ENCODE measurements at regions not wholly inside any gene's neighbourhood (a gene's known extent, or its start where the extent isn't known, plus 50 kb on each side); places are given as distances from the start of the nearest gene placed in this dataset.

DNA sequence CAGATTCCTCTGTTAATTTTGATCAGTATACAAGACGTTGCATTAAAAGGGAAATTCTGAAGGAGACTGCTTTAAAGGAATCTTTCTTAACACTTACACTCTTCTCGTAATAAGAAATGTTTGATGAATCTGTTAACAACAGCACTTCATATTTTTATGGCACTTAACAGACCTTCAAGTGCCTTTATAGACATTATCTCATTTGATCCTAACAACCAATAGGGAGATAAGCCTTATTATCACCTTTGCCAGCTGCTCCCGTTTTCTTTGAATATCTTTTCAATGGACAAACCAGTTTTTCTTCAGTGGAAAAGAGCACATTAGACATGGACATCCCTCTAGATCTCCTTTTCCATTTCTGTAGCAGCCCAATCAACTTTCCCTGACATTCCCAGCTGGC lies 653.0 kb upstream of the FAM98A start:
- no peaks in the 10 kb centered on the region for H3K36me3 ChIP-seq (ENCODE audit: insufficient read depth, low read length, poor library complexity, severe bottlenecking)
- CTCF ChIA-PET, result no interaction called here
- POLR2A ChIA-PET (ENCODE audit: low non-redundant PET), result no interaction called here

GRCh38 chr2:34251578-34251977 lies 652.5 kb upstream of the FAM98A start:
- ChIA-PET CTCF (no interaction called here), POLR2A (ENCODE audit: low non-redundant PET) (no interaction called here)
- Histone ChIP-seq H3K4me3 (ENCODE audit: low read depth, low read length, poor library complexity, severe bottlenecking) (no peak overlapping the region), H3K9me3 (ENCODE audit: low read depth, low read length, poor library complexity, severe bottlenecking) (no peaks in the 10 kb centered on the region), H3K36me3 (ENCODE audit: insufficient read depth, low read length, poor library complexity, severe bottlenecking) (no peaks in the 10 kb centered on the region), H3K27me3 (replicated peaks; ENCODE audit: insufficient read depth, low read depth, low read length, poor library complexity) (no peaks in the 10 kb centered on the region), H3K4me1 (ENCODE audit: insufficient read depth, low read length, poor library complexity, severe bottlenecking) (no peaks in the 10 kb centered on the region), H3K27ac (ENCODE audit: low read depth, low read length, poor library complexity, severe bottlenecking) (no peak overlapping the region)
- BruUV-seq (replicated peaks), result no TSS peak
- TF ChIP-seq CTCF (conservative IDR thresholded peaks at IDR 0.05; ENCODE audit: low read depth, low read length) (no peak), EZH2 (IDR thresholded peaks at IDR 0.05; ENCODE audit: borderline replicate concordance, low read depth, low read length, poor library complexity, severe bottlenecking) (no peak)
- intact Hi-C loops (cut with micrococcal nuclease; ENCODE audit: unreplicated experiment), result no loop called here
- no peak for DNase-seq (ENCODE audit: low spot score)

More for the DNA sequence above, 653.0 kb upstream of the FAM98A start:
- H3K27me3 ChIP-seq (replicated peaks; ENCODE audit: insufficient read depth, low read depth, low read length, poor library complexity), result no peaks in the 10 kb centered on the region
- DNase-seq (ENCODE audit: low spot score), result no peak
- H3K27ac ChIP-seq (ENCODE audit: low read depth, low read length, poor library complexity, severe bottlenecking), result no peak overlapping the region
- BruUV-seq (replicated peaks), result no TSS peak
- no peak overlapping the region for H3K4me3 ChIP-seq (ENCODE audit: low read depth, low read length, poor library complexity, severe bottlenecking)
- H3K4me1 ChIP-seq (ENCODE audit: insufficient read depth, low read length, poor library complexity, severe bottlenecking), result no peaks in the 10 kb centered on the region
- H3K9me3 ChIP-seq (ENCODE audit: low read depth, low read length, poor library complexity, severe bottlenecking), result no peaks in the 10 kb centered on the region
- TF ChIP-seq CTCF (conservative IDR thresholded peaks at IDR 0.05; ENCODE audit: low read depth, low read length), result no peak
- TF ChIP-seq EZH2 (IDR thresholded peaks at IDR 0.05; ENCODE audit: borderline replicate concordance, low read depth, low read length, poor library complexity, severe bottlenecking), result no peak
- intact Hi-C loops (cut with micrococcal nuclease; ENCODE audit: unreplicated experiment), result no loop called here

- H3K4me1 ChIP-seq (ENCODE audit: insufficient read depth, low read length, poor library complexity, severe bottlenecking), result no peaks in the 10 kb centered on the region
- no peak for DNase-seq (ENCODE audit: low spot score)
- no peak overlapping the region for H3K4me3 ChIP-seq (ENCODE audit: low read depth, low read length, poor library complexity, severe bottlenecking)
- TF ChIP-seq CTCF (conservative IDR thresholded peaks at IDR 0.05; ENCODE audit: low read depth, low read length) (no peak), EZH2 (IDR thresholded peaks at IDR 0.05; ENCODE audit: borderline replicate concordance, low read depth, low read length, poor library complexity, severe bottlenecking) (no peak)
- ChIA-PET CTCF (no interaction called here), POLR2A (ENCODE audit: low non-redundant PET) (no interaction called here)
- H3K27ac ChIP-seq (ENCODE audit: low read depth, low read length, poor library complexity, severe bottlenecking), result no peak overlapping the region
- intact Hi-C loops (cut with micrococcal nuclease; ENCODE audit: unreplicated experiment), result no loop called here
- H3K9me3 ChIP-seq (ENCODE audit: low read depth, low read length, poor library complexity, severe bottlenecking), result no peaks in the 10 kb centered on the region
- H3K36me3 ChIP-seq (ENCODE audit: insufficient read depth, low read length, poor library complexity, severe bottlenecking), result no peaks in the 10 kb centered on the region
- no peaks in the 10 kb centered on the region for H3K27me3 ChIP-seq (replicated peaks; ENCODE audit: insufficient read depth, low read depth, low read length, poor library complexity)
- BruUV-seq (replicated peaks), result no TSS peak
Measured at GRCh38 chr2:34244195-34244594, 645.1 kb upstream of the FAM98A start.
